WTC11 (cell line): ENCODE measurements at regions not wholly inside any gene's neighbourhood (a gene's known extent, or its start where the extent isn't known, plus 50 kb on each side); places are given as distances from the start of the nearest gene placed in this dataset.

Experiments used
- ATAC-seq: fragments of 200-7000 bp; cut with Tn5 transposase; 2 replicates; pipeline ENCODE4 v1.10.0; 2021; ENCODE audit warnings: mild to moderate bottlenecking, moderate library complexity
- CTCF ChIA-PET: fragments of 300-600 bp; sonication (Branson Sonifier 250); formaldehyde crosslinking; loops from one replicate; lab custom pipeline; 2021; ENCODE audit warnings: antibody characterized with exemption; lab: Charles Lee
- POLR2A ChIA-PET: fragments of 350-600 bp; sonication (Branson Sonifier 250); formaldehyde crosslinking; loops from one replicate; lab custom pipeline; 2021; ENCODE audit warnings: antibody characterized with exemption; lab: Charles Lee
- DNase-seq: peaks from one replicate; pipeline ENCODE4 v3.0.0; 2021; ENCODE audit warnings: low spot score
- H3K27ac Mint-ChIP-seq: 2 replicates; pipeline ENCODE4 v1.8.0; 2021; ENCODE audit warnings: mixed read lengths
- H3K27me3 Mint-ChIP-seq: 2 replicates; pipeline ENCODE4 v1.8.0; 2021; ENCODE audit warnings: low read depth, mild to moderate bottlenecking, moderate library complexity, mixed read lengths
- H3K36me3 Mint-ChIP-seq: 2 replicates; pipeline ENCODE4 v1.8.0; 2021; ENCODE audit warnings: mixed read lengths
- H3K4me1 Mint-ChIP-seq: 2 replicates; pipeline ENCODE4 v1.8.0; 2022; ENCODE audit warnings: mixed read lengths
- H3K4me3 Mint-ChIP-seq: 2 replicates; pipeline ENCODE4 v1.8.0; 2021; ENCODE audit warnings: mild to moderate bottlenecking, moderate library complexity, mixed read lengths
- H3K9me3 Mint-ChIP-seq: 2 replicates; pipeline ENCODE4 v1.8.0; 2021; ENCODE audit warnings: mixed read lengths
- ATF1 ChIP-seq: sonication (generic); formaldehyde crosslinking; IDR thresholded peaks from 2 replicates; pipeline ENCODE4 v1.8.1; 2023; ENCODE audit warnings: mild to moderate bottlenecking, moderate library complexity, missing genetic modification reagents
- CDX4 ChIP-seq: fragments of 250-450 bp; sonication (Bioruptor Pico); IDR thresholded peaks from 2 replicates; pipeline ENCODE4 v1.9.0; 2021; ENCODE audit warnings: moderate library complexity, mild to moderate bottlenecking, inconsistent platforms, borderline replicate concordance
- E2F5 ChIP-seq: sonication (generic); formaldehyde crosslinking; IDR thresholded peaks from 2 replicates; pipeline ENCODE4 v1.8.1; 2022; ENCODE audit warnings: mild to moderate bottlenecking, moderate library complexity, missing genetic modification reagents
- ETV6 ChIP-seq: sonication (generic); formaldehyde crosslinking; IDR thresholded peaks from 2 replicates; pipeline ENCODE4 v1.8.1; 2022; ENCODE audit warnings: mild to moderate bottlenecking, missing genetic modification reagents
- FOXJ3 ChIP-seq: sonication (generic); formaldehyde crosslinking; IDR thresholded peaks from 2 replicates; pipeline ENCODE4 v1.9.0; 2021; ENCODE audit warnings: missing genetic modification reagents, mild to moderate bottlenecking, borderline replicate concordance
- GRHL2 ChIP-seq: fragments of 250-450 bp; sonication (Bioruptor Pico); IDR thresholded peaks from 2 replicates; pipeline ENCODE4 v1.8.0; 2022; ENCODE audit warnings: mild to moderate bottlenecking, moderate library complexity; ENCODE audit not compliant: insufficient replicate concordance, severe bottlenecking
- GTF2I ChIP-seq: fragments of 250-450 bp; sonication (Bioruptor Pico); conservative IDR thresholded peaks from 2 replicates; pipeline ENCODE4 v1.4.0; 2021; ENCODE audit warnings: mild to moderate bottlenecking
- JUN ChIP-seq: sonication (generic); formaldehyde crosslinking; IDR thresholded peaks from 2 replicates; pipeline ENCODE4 v1.8.0; 2023; ENCODE audit warnings: mild to moderate bottlenecking, missing genetic modification reagents
- NFATC4 ChIP-seq: fragments of 250-450 bp; sonication (Bioruptor Pico); IDR thresholded peaks from 2 replicates; pipeline ENCODE4 v1.9.0; 2021; ENCODE audit warnings: mild to moderate bottlenecking
- RELA ChIP-seq: sonication (generic); formaldehyde crosslinking; IDR thresholded peaks from 2 replicates; pipeline ENCODE4 v1.8.1; 2022; ENCODE audit warnings: missing genetic modification reagents, mild to moderate bottlenecking, borderline replicate concordance
- SMAD4 ChIP-seq: sonication (generic); formaldehyde crosslinking; IDR thresholded peaks from 2 replicates; pipeline ENCODE4 v1.8.0; 2022; ENCODE audit warnings: mild to moderate bottlenecking, missing genetic modification reagents
- SP1 ChIP-seq: sonication (generic); formaldehyde crosslinking; conservative IDR thresholded peaks from 2 replicates; pipeline ENCODE4 v1.8.1; 2022; ENCODE audit warnings: missing genetic modification reagents
- TEAD4 ChIP-seq: sonication (generic); formaldehyde crosslinking; IDR thresholded peaks from 2 replicates; pipeline ENCODE4 v1.8.0; 2022; ENCODE audit warnings: mild to moderate bottlenecking, missing genetic modification reagents
- ZNF138 ChIP-seq: sonication (generic); formaldehyde crosslinking; conservative IDR thresholded peaks from 2 replicates; pipeline ENCODE4 v1.8.1; 2022; ENCODE audit warnings: mild to moderate bottlenecking, moderate library complexity, missing genetic modification reagents
- ZNF317 ChIP-seq: sonication (generic); formaldehyde crosslinking; IDR thresholded peaks from 2 replicates; pipeline ENCODE4 v1.8.1; 2023; ENCODE audit warnings: low read depth, mild to moderate bottlenecking, moderate library complexity, missing genetic modification reagents, borderline replicate concordance
- ZNF396 ChIP-seq: fragments of 250-450 bp; sonication (Bioruptor Pico); IDR thresholded peaks from 2 replicates; pipeline ENCODE4 v1.8.0; 2021; ENCODE audit warnings: mild to moderate bottlenecking, moderate library complexity, borderline replicate concordance
- ZSCAN18 ChIP-seq: fragments of 250-450 bp; sonication (Bioruptor Pico); IDR thresholded peaks from 2 replicates; pipeline ENCODE4 v2.1.2; 2022; ENCODE audit warnings: mild to moderate bottlenecking, moderate library complexity
- TF ChIP-seq, protein P1 (sequence below): sonication (generic); formaldehyde crosslinking; IDR thresholded peaks from 2 replicates; pipeline ENCODE4 v1.8.1; 2023; ENCODE audit warnings: mild to moderate bottlenecking, moderate library complexity, missing genetic modification reagents
- TF ChIP-seq, protein P2 (sequence below): sonication (generic); formaldehyde crosslinking; IDR thresholded peaks from 2 replicates; pipeline ENCODE4 v1.8.0; 2023; ENCODE audit warnings: mild to moderate bottlenecking, missing genetic modification reagents
- TF ChIP-seq, protein P3 (sequence below): fragments of 250-450 bp; sonication (Bioruptor Pico); IDR thresholded peaks from 2 replicates; pipeline ENCODE4 v1.8.0; 2021; ENCODE audit warnings: mild to moderate bottlenecking

- ATAC-seq (no peak), DNase-seq (no peak)
- POLR2A ChIA-PET = no interaction called here
- no peaks in the 10 kb centered on the region for H3K36me3 Mint-ChIP-seq
- TF ChIP-seq SP1 (CRISPR knock-in tag) = no peak
- no peak overlapping the region for H3K27ac Mint-ChIP-seq
- CTCF ChIA-PET = no interaction called here
- no peaks in the 10 kb centered on the region for H3K4me1 Mint-ChIP-seq
- peaks cover 2% of the 10 kb centered on the region for H3K27me3 Mint-ChIP-seq
- H3K4me3 Mint-ChIP-seq = no peak overlapping the region
- peaks cover 9% of the 10 kb centered on the region; the same call in 1 of the 2 replicates for H3K9me3 Mint-ChIP-seq
These were observed 66.8 kb upstream of the TMEM164 start for GRCh38 chrX:109936114-109936513.

- CTCF ChIA-PET = no interaction called here
- Mint-ChIP-seq H3K9me3 (peaks cover 9% of the 10 kb centered on the region; the same call in 1 of the 2 replicates), H3K4me3 (no peak overlapping the region), H3K27me3 (peaks cover 2% of the 10 kb centered on the region), H3K36me3 (no peaks in the 10 kb centered on the region), H3K27ac (no peak overlapping the region), H3K4me1 (no peaks in the 10 kb centered on the region)
- DNase-seq = no peak
- no peak for TF ChIP-seq ETV6 (CRISPR knock-in tag)
- POLR2A ChIA-PET = no interaction called here
- no peak for ATAC-seq
These were observed 66.3 kb upstream of the TMEM164 start for GRCh38 chrX:109936598-109936997.

DNA sequence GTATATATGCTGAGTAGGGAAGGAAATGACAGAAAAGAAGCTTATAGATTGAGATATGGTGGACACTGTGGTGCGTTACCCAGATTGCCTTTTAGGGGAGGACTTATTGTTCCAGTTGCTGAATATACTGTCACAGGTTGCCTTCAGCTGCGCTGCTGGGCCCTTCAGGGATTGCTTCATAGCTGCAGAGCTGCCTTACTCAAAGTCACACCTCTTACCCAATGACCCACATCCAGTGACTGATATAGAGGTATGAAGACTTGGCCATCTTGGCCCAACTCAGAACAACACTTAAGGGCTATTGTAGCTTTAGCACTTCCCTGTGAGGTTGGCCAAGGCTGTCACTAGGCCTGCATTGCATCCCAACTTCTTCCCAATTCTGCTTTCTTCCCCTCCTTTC is 63.4 kb upstream of the TMEM164 start:
- TF ChIP-seq, protein P1, sequence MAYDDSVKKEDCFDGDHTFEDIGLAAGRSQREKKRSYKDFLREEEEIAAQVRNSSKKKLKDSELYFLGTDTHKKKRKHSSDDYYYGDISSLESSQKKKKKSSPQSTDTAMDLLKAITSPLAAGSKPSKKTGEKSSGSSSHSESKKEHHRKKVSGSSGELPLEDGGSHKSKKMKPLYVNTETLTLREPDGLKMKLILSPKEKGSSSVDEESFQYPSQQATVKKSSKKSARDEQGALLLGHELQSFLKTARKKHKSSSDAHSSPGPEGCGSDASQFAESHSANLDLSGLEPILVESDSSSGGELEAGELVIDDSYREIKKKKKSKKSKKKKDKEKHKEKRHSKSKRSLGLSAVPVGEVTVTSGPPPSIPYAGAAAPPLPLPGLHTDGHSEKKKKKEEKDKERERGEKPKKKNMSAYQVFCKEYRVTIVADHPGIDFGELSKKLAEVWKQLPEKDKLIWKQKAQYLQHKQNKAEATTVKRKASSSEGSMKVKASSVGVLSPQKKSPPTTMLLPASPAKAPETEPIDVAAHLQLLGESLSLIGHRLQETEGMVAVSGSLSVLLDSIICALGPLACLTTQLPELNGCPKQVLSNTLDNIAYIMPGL (CRISPR knock-in tag) = no peak
- peaks cover 4% of the 10 kb centered on the region for H3K4me1 Mint-ChIP-seq
- DNase-seq (no peak), ATAC-seq (no peak)
- H3K27me3 Mint-ChIP-seq = peaks cover 2% of the 10 kb centered on the region
- H3K4me3 Mint-ChIP-seq = no peak overlapping the region
- H3K36me3 Mint-ChIP-seq = no peaks in the 10 kb centered on the region
- H3K27ac Mint-ChIP-seq = no peak overlapping the region
- CTCF ChIA-PET = no interaction called here
- no peaks in the 10 kb centered on the region for H3K9me3 Mint-ChIP-seq
- POLR2A ChIA-PET = no interaction called here

GRCh38 chrX:109940411-109940810 is 62.5 kb upstream of the TMEM164 start:
- H3K27me3 Mint-ChIP-seq = peaks cover 2% of the 10 kb centered on the region
- H3K4me1 Mint-ChIP-seq = peaks cover 4% of the 10 kb centered on the region
- ATAC-seq = no peak
- no peak for DNase-seq
- no peak for TF ChIP-seq ZNF396
- no peak for TF ChIP-seq SMAD4
- TF ChIP-seq TEAD4 (CRISPR knock-in tag) = no peak
- no peak for TF ChIP-seq CDX4 (CRISPR knock-in tag)
- TF ChIP-seq, protein P2, sequence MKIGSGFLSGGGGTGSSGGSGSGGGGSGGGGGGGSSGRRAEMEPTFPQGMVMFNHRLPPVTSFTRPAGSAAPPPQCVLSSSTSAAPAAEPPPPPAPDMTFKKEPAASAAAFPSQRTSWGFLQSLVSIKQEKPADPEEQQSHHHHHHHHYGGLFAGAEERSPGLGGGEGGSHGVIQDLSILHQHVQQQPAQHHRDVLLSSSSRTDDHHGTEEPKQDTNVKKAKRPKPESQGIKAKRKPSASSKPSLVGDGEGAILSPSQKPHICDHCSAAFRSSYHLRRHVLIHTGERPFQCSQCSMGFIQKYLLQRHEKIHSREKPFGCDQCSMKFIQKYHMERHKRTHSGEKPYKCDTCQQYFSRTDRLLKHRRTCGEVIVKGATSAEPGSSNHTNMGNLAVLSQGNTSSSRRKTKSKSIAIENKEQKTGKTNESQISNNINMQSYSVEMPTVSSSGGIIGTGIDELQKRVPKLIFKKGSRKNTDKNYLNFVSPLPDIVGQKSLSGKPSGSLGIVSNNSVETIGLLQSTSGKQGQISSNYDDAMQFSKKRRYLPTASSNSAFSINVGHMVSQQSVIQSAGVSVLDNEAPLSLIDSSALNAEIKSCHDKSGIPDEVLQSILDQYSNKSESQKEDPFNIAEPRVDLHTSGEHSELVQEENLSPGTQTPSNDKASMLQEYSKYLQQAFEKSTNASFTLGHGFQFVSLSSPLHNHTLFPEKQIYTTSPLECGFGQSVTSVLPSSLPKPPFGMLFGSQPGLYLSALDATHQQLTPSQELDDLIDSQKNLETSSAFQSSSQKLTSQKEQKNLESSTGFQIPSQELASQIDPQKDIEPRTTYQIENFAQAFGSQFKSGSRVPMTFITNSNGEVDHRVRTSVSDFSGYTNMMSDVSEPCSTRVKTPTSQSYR (CRISPR knock-in tag) = no peak
- no peak for TF ChIP-seq FOXJ3
- no peak for TF ChIP-seq NFATC4 (CRISPR knock-in tag)
- TF ChIP-seq ATF1 (CRISPR knock-in tag) = no peak
- TF ChIP-seq ZSCAN18 (CRISPR knock-in tag) = no peak
- TF ChIP-seq E2F5 (CRISPR knock-in tag) = no peak
- no peak for TF ChIP-seq GTF2I (CRISPR knock-in tag)
- no peak for TF ChIP-seq ZNF138 (CRISPR knock-in tag)
- no peak for TF ChIP-seq SP1 (CRISPR knock-in tag)
- TF ChIP-seq, protein P3, sequence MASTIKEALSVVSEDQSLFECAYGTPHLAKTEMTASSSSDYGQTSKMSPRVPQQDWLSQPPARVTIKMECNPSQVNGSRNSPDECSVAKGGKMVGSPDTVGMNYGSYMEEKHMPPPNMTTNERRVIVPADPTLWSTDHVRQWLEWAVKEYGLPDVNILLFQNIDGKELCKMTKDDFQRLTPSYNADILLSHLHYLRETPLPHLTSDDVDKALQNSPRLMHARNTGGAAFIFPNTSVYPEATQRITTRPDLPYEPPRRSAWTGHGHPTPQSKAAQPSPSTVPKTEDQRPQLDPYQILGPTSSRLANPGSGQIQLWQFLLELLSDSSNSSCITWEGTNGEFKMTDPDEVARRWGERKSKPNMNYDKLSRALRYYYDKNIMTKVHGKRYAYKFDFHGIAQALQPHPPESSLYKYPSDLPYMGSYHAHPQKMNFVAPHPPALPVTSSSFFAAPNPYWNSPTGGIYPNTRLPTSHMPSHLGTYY = no peak
- no peak for TF ChIP-seq GRHL2 (CRISPR knock-in tag)
- TF ChIP-seq ZNF317 (CRISPR knock-in tag) = no peak
- no peak for TF ChIP-seq JUN (CRISPR knock-in tag)
- TF ChIP-seq RELA = no peak
- CTCF ChIA-PET = no interaction called here
- no peak overlapping the region for H3K4me3 Mint-ChIP-seq
- no peak overlapping the region for H3K27ac Mint-ChIP-seq
- POLR2A ChIA-PET = no interaction called here
- no peaks in the 10 kb centered on the region for H3K9me3 Mint-ChIP-seq
- no peaks in the 10 kb centered on the region for H3K36me3 Mint-ChIP-seq
